Breast epithelium (tissue), 4 donors: ENCODE measurements at regions not wholly inside any gene's neighbourhood (a gene's known extent, or its start where the extent isn't known, plus 50 kb on each side); places are given as distances from the start of the nearest gene placed in this dataset.

Source experiments
- DNase-seq, 2 donors: peaks; one replicate each; pipeline ENCODE4 v3.0.0-alpha.2; 2019; ENCODE audit warnings: low spot score in 2 of 2
- H3K27ac ChIP-seq, 2 donors: fragments of 200-600 bp; sonication (generic) in 1 of 2; one replicate each; pipeline ENCODE4 v1.5.1; 2016 to 2019; ENCODE audit warnings: mild to moderate bottlenecking in 1 of 2
- H3K27me3 ChIP-seq, 2 donors: fragments of 200-600 bp; sonication (generic) in 1 of 2; one replicate each; pipeline versions ENCODE4 v1.5.1 to v1.6.0; 2017 to 2019; ENCODE audit warnings: control low read depth in 1 of 2, mild to moderate bottlenecking in 1 of 2
- H3K36me3 ChIP-seq: fragments of 200-600 bp; one replicate; pipeline ENCODE4 v1.5.1; 2019
- H3K4me1 ChIP-seq, 2 donors: fragments of 200-600 bp; sonication (generic); one replicate each; pipeline ENCODE4 v1.5.1; 2016 to 2019; ENCODE audit warnings: control low read depth in 1 of 2
- H3K4me3 ChIP-seq, 3 donors: fragments of 200-600 bp; sonication (generic); 1 replicate in 2 of 3; 2 replicates in 1 of 3; pipeline ENCODE4 v1.5.1; 2016 to 2019; ENCODE audit warnings: mild to moderate bottlenecking in 3 of 3, moderate library complexity in 2 of 3
- H3K9me3 ChIP-seq, 2 donors: fragments of 200-600 bp; sonication (generic) in 1 of 2; one replicate each; pipeline ENCODE4 v1.5.1; 2016 to 2019; ENCODE audit warnings: control low read depth in 1 of 2
- POLR2A ChIP-seq: fragments of 450-650 bp; IDR thresholded peaks from one replicate; pipeline ENCODE4 v1.6.1; 2016; ENCODE audit warnings: antibody characterized with exemption, mild to moderate bottlenecking, moderate library complexity
- POLR2AphosphoS5 ChIP-seq, 3 donors: sonication (generic); formaldehyde crosslinking; IDR thresholded peaks; one replicate each; pipeline ENCODE4 v1.6.1; 2017; ENCODE audit warnings: antibody characterized with exemption in 3 of 3
- intact Hi-C: fragments of 100-400 bp; cut with DNase I; formaldehyde crosslinking; loops from one replicate; pipeline ENCODE4 v1.15.1; 2023; ENCODE audit warnings: low total_unique reads
- TF ChIP-seq, protein P1 (sequence below), 3 donors: fragments of 450-650 bp; IDR thresholded peaks; one replicate each; pipeline ENCODE4 v1.5.1; 2016 to 2017; ENCODE audit warnings: antibody characterized with exemption in 3 of 3, mild to moderate bottlenecking in 3 of 3, moderate library complexity in 3 of 3

DNA sequence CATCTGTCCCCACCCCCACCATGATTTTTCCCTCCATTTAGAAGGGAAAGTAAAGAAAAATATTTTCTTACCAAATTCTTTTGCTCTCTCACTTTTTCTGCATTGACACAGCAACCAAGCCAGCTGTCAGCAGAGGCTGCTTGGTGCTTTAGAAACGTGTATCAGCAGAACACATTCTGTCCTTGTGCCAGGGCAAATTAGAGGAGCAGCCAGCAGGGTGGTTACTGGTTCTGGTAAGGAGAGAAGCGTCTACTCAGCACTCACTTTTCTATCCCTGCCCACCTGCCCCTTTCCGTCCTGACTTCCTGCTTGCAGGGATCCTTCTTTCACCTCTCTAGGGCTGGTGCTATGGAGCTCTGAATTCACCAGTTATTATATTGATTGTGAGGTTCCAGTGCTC is 327.5 kb upstream of the PDE3A start:
- intact Hi-C loops: no loop called here
- Histone ChIP-seq H3K27me3 (no peaks in the 10 kb centered on the region), H3K4me1 (no peaks in the 10 kb centered on the region), H3K9me3 (no peaks in the 10 kb centered on the region), H3K36me3 (no peaks in the 10 kb centered on the region), H3K4me3 (no peak overlapping the region), H3K27ac (no peak overlapping the region)
- TF ChIP-seq, protein P1, sequence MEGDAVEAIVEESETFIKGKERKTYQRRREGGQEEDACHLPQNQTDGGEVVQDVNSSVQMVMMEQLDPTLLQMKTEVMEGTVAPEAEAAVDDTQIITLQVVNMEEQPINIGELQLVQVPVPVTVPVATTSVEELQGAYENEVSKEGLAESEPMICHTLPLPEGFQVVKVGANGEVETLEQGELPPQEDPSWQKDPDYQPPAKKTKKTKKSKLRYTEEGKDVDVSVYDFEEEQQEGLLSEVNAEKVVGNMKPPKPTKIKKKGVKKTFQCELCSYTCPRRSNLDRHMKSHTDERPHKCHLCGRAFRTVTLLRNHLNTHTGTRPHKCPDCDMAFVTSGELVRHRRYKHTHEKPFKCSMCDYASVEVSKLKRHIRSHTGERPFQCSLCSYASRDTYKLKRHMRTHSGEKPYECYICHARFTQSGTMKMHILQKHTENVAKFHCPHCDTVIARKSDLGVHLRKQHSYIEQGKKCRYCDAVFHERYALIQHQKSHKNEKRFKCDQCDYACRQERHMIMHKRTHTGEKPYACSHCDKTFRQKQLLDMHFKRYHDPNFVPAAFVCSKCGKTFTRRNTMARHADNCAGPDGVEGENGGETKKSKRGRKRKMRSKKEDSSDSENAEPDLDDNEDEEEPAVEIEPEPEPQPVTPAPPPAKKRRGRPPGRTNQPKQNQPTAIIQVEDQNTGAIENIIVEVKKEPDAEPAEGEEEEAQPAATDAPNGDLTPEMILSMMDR (IDR thresholded peaks at IDR 0.05): no peak
- TF ChIP-seq POLR2A (no peak), POLR2AphosphoS5 (IDR thresholded peaks at IDR 0.05) (no peak)
- DNase-seq: no peak

DNA sequence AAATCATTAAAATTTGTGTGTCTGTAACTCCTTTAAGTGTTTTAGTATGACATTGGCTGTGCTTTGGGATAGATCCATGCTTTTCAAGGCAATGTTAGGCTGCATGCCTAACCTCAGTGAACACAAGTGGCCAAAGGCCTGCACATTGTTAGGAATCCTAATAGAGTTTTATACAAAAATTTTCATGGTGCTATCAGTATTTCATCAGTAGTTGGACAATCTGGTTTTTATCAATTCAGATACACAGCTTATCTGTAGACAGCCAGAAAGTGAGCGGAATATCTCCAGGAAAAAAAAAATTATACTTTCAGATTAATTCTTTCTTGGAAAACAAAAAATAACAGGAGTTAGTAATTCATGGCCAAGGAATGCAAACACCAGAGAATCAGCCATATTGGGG is 324.0 kb upstream of the PDE3A start:
- TF ChIP-seq, protein P1 (IDR thresholded peaks at IDR 0.05): no peak
- no peak for TF ChIP-seq POLR2AphosphoS5 (IDR thresholded peaks at IDR 0.05)
- TF ChIP-seq POLR2A: no peak

DNA sequence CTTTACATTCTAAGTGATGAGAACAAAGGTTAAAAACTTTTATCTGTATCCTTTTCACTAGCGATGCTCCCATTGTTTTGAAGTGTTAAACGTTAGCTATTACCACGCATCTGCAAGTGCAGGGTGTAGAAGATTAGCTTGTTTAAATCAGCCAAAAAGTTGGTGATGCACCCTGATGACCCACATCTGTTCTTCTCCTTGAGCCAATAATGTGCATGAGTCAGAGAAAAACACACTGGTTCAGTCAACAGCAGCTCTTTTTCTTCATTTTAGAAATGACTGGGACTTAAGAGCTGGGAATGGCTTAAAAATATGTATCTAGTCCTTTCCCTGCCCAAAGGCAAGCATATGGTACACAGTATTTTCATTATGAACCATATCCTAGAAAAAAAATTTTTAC is 323.5 kb upstream of the PDE3A start:
- intact Hi-C loops: no loop called here
- no peaks in the 10 kb centered on the region for H3K9me3 ChIP-seq
- H3K4me1 ChIP-seq: no peaks in the 10 kb centered on the region
- no peaks in the 10 kb centered on the region for H3K27me3 ChIP-seq
- no peaks in the 10 kb centered on the region for H3K36me3 ChIP-seq
- TF ChIP-seq POLR2AphosphoS5 (IDR thresholded peaks at IDR 0.05) (no peak), POLR2A (no peak)
- TF ChIP-seq, protein P1 (IDR thresholded peaks at IDR 0.05): no peak
- no peak overlapping the region for H3K4me3 ChIP-seq
- no peak overlapping the region for H3K27ac ChIP-seq
- no peak for DNase-seq

More for the DNA sequence above, 324.0 kb upstream of the PDE3A start:
- H3K36me3 ChIP-seq: no peaks in the 10 kb centered on the region
- H3K4me1 ChIP-seq: no peaks in the 10 kb centered on the region
- no peak overlapping the region for H3K27ac ChIP-seq
- H3K27me3 ChIP-seq: no peaks in the 10 kb centered on the region
- H3K9me3 ChIP-seq: no peaks in the 10 kb centered on the region
- DNase-seq: no peak
- intact Hi-C loops: no loop called here
- H3K4me3 ChIP-seq: no peak overlapping the region

DNA sequence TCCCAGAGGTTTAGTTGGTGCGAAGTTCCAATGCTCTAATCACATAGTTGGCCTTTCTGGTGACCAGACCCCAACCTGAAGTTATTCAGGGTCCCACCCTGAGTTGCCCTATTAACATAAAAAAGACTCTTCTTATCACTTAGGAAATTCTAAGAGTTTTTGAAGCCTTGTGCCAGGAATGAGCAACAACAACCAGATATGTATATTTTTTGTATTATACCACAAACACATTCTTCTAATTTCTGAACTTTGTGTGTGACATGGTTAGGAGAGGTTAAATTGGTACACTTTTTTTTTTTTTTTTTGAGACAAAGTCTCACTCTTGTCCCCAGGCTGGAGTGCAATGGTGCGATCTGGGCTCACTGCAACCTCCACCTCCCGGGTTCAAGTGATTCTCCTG is 320.4 kb upstream of the PDE3A start:
- H3K27me3 ChIP-seq: no peaks in the 10 kb centered on the region
- intact Hi-C loops: no loop called here
- no peak overlapping the region for H3K27ac ChIP-seq
- H3K9me3 ChIP-seq: no peaks in the 10 kb centered on the region
- no peak for TF ChIP-seq POLR2AphosphoS5 (IDR thresholded peaks at IDR 0.05)
- TF ChIP-seq, protein P1 (IDR thresholded peaks at IDR 0.05): no peak
- no peak for TF ChIP-seq POLR2A
- H3K4me1 ChIP-seq: no peaks in the 10 kb centered on the region
- no peaks in the 10 kb centered on the region for H3K36me3 ChIP-seq
- DNase-seq: no peak
- no peak overlapping the region for H3K4me3 ChIP-seq

DNA sequence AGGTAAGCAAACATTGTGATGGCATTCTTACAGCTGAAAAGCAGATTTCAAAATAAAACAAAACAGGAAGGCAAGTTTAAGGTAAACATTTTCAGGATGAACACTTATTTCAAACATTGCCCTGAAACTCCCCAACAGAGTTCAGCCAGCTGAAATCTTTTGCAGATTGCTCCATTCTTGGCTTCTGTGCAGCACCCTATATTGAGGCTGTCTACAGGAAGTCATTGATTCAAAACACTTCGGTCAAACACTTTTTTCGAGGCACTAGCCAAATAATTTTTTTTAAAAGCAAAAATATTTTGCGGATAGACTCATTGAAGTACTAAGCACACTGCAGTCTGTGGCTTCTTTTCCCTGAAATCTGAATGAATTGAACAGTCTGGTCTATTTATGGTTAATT is 318.1 kb upstream of the PDE3A start:
- no peak overlapping the region for H3K27ac ChIP-seq
- TF ChIP-seq POLR2AphosphoS5 (IDR thresholded peaks at IDR 0.05): no peak
- TF ChIP-seq, protein P1 (IDR thresholded peaks at IDR 0.05): no peak
- TF ChIP-seq POLR2A: no peak
- H3K36me3 ChIP-seq: no peaks in the 10 kb centered on the region
- no peaks in the 10 kb centered on the region for H3K27me3 ChIP-seq
- DNase-seq: no peak
- no peaks in the 10 kb centered on the region for H3K9me3 ChIP-seq
- no peak overlapping the region for H3K4me3 ChIP-seq
- no peaks in the 10 kb centered on the region for H3K4me1 ChIP-seq
- intact Hi-C loops: no loop called here
